Thyroid gland (tissue), 4 donors: ENCODE measurements at regions not wholly inside any gene's neighbourhood (a gene's known extent, or its start where the extent isn't known, plus 50 kb on each side); places are given as distances from the start of the nearest gene placed in this dataset.

Source experiments
- DNase-seq, 2 donors: peaks; one replicate each; pipeline ENCODE4 v3.0.0-alpha.2; 2019
- H3K27ac ChIP-seq, 3 donors: fragments of 200-600 bp; sonication (generic); 1 replicate in 2 of 3; 2 replicates in 1 of 3; pipeline ENCODE4 v1.5.1; 2016 to 2019; ENCODE audit warnings: mild to moderate bottlenecking in 1 of 3, moderate library complexity in 1 of 3
- H3K27me3 ChIP-seq: fragments of 200-600 bp; sonication (generic); one replicate; pipeline ENCODE4 v1.5.1; 2019
- H3K36me3 ChIP-seq, 2 donors: fragments of 200-600 bp; sonication (generic); one replicate each; pipeline ENCODE4 v1.5.1; 2016 to 2019
- H3K4me1 ChIP-seq, 2 donors: fragments of 200-600 bp; sonication (generic); one replicate each; pipeline ENCODE4 v1.5.1; 2017 to 2019
- H3K4me3 ChIP-seq, 3 donors: fragments of 200-600 bp; sonication (generic); replicated peaks in 1 of 3; 1 replicate in 2 of 3; 2 replicates in 1 of 3; pipeline ENCODE4 v1.5.1; 2016; ENCODE audit warnings: mild to moderate bottlenecking in 1 of 3
- H3K9me3 ChIP-seq: fragments of 200-600 bp; sonication (generic); one replicate; pipeline ENCODE4 v1.5.1; 2017
- CTCF ChIP-seq, 6 experiments: fragments of 200-600 bp in 3 of 6; fragments of 450-650 bp in 3 of 6; sonication (generic) in 3 of 6; IDR thresholded peaks; one replicate each; pipeline ENCODE4 v1.5.1; 2016 to 2019; ENCODE audit warnings: antibody characterized with exemption in 6 of 6, mild to moderate bottlenecking in 2 of 6, inconsistent platforms in 1 of 6, moderate library complexity in 1 of 6
- POLR2A ChIP-seq, 2 donors: fragments of 450-650 bp; IDR thresholded peaks; one replicate each; pipeline ENCODE4 v1.6.1; 2017; ENCODE audit warnings: antibody characterized with exemption in 2 of 2, mild to moderate bottlenecking in 2 of 2, moderate library complexity in 1 of 2
- WGBS, 2 donors: methylation state at CpG; one replicate each; pipeline ENCODE4 v1.1.5; 2017; 5-methylcytosine and 5-hydroxymethylcytosine counted together
- intact Hi-C: fragments of 100-400 bp; cut with DNase I; formaldehyde crosslinking; loops from one replicate; pipeline ENCODE4 v1.15.1; 2023

- Histone ChIP-seq H3K36me3 (no peaks in the 10 kb centered on the region), H3K27ac (no peak overlapping the region), H3K4me3 (no peak overlapping the region), H3K27me3 (no peaks in the 10 kb centered on the region), H3K4me1 (no peaks in the 10 kb centered on the region), H3K9me3 (no peaks in the 10 kb centered on the region)
- intact Hi-C loops, result no loop called here
- no peak for DNase-seq
- WGBS, 2 donors, result 92 to 95% methylated on average over 7 of the region's 7 CpGs
- TF ChIP-seq POLR2A (IDR thresholded peaks at IDR 0.05), result no peak
- no peak for TF ChIP-seq CTCF (IDR thresholded peaks at IDR 0.05)
These were observed 58.9 kb upstream of the SLC30A5 start for GRCh38 chr5:69034898-69035297.

- Histone ChIP-seq H3K36me3 (no peaks in the 10 kb centered on the region), H3K4me1 (no peaks in the 10 kb centered on the region), H3K27me3 (no peaks in the 10 kb centered on the region), H3K9me3 (no peaks in the 10 kb centered on the region), H3K27ac (no peak overlapping the region), H3K4me3 (no peak overlapping the region)
- 80 to 90% methylated on average over 4 of the region's 4 CpGs for WGBS, 2 donors
- no peak for TF ChIP-seq POLR2A (IDR thresholded peaks at IDR 0.05)
- TF ChIP-seq CTCF (IDR thresholded peaks at IDR 0.05), result no peak
- no peak for DNase-seq
- intact Hi-C loops, result no loop called here
These were observed 58.1 kb upstream of the SLC30A5 start for GRCh38 chr5:69035665-69036064.

GRCh38 chr5:69038539-69038938 lies 55.3 kb upstream of the SLC30A5 start:
- H3K27ac ChIP-seq, result no peak overlapping the region
- intact Hi-C loops, result no loop called here
- 92 to 96% methylated on average over 8 of the region's 8 CpGs for WGBS, 2 donors
- TF ChIP-seq CTCF (IDR thresholded peaks at IDR 0.05) (no peak), POLR2A (IDR thresholded peaks at IDR 0.05) (no peak)
- DNase-seq, result no peak
- no peaks in the 10 kb centered on the region for H3K36me3 ChIP-seq
- H3K9me3 ChIP-seq, result no peaks in the 10 kb centered on the region
- H3K4me3 ChIP-seq, result no peak overlapping the region
- H3K4me1 ChIP-seq, result no peaks in the 10 kb centered on the region
- H3K27me3 ChIP-seq, result no peaks in the 10 kb centered on the region

- H3K4me3 ChIP-seq, result no peak overlapping the region
- no peaks in the 10 kb centered on the region for H3K4me1 ChIP-seq
- H3K9me3 ChIP-seq, result no peaks in the 10 kb centered on the region
- H3K27ac ChIP-seq, result no peak overlapping the region
- DNase-seq, result no peak
- no peaks in the 10 kb centered on the region for H3K27me3 ChIP-seq
- TF ChIP-seq CTCF (IDR thresholded peaks at IDR 0.05), result no peak
- no peak for TF ChIP-seq POLR2A (IDR thresholded peaks at IDR 0.05)
- no peaks in the 10 kb centered on the region for H3K36me3 ChIP-seq
- intact Hi-C loops, result loop anchor here (10.0 kb wide), 1 partner anchor 295 kb away; the partner anchor contains the start of gene CCDC125
These were observed 54.0 kb upstream of the SLC30A5 start for GRCh38 chr5:69039829-69040228.

- Histone ChIP-seq H3K9me3 (no peaks in the 10 kb centered on the region), H3K36me3 (no peaks in the 10 kb centered on the region), H3K4me1 (no peaks in the 10 kb centered on the region), H3K27ac (peak overlapping the region in 2 of 3 donors; percentile 73 to 74), H3K4me3 (no peak overlapping the region), H3K27me3 (no peaks in the 10 kb centered on the region)
- 42 to 46% methylated on average over 2 of the region's 2 CpGs for WGBS, 2 donors
- intact Hi-C loops, result loop anchor here (10.0 kb wide), 1 partner anchor 292 kb away; the partner anchor contains the start of gene CCDC125
- no peak for DNase-seq
- TF ChIP-seq POLR2A (IDR thresholded peaks at IDR 0.05), result no peak
- TF ChIP-seq CTCF (IDR thresholded peaks at IDR 0.05), result no peak
These were observed 51.3 kb upstream of the SLC30A5 start for GRCh38 chr5:69042500-69042899.
